Upper lobe of left lung (tissue), 4 donors: ENCODE measurements at regions not wholly inside any gene's neighbourhood (a gene's known extent, or its start where the extent isn't known, plus 50 kb on each side); places are given as distances from the start of the nearest gene placed in this dataset.

ENCODE experiments used
- POLR2A ChIP-seq, 4 donors: fragments of 450-650 bp; IDR thresholded peaks; one replicate each; pipeline ENCODE4 v1.5.1; 2016 to 2017; ENCODE audit warnings: antibody characterized with exemption in 4 of 4, mild to moderate bottlenecking in 2 of 4
- POLR2AphosphoS5 ChIP-seq, 2 donors: sonication (generic); formaldehyde crosslinking; IDR thresholded peaks; one replicate each; pipeline ENCODE4 v1.5.1; 2017; ENCODE audit warnings: antibody characterized with exemption in 2 of 2
- TF ChIP-seq, protein P1 (sequence below), 6 experiments: fragments of 450-650 bp in 4 of 6; fragments of 200-600 bp in 2 of 6; sonication (generic) in 2 of 6; IDR thresholded peaks; one replicate each; pipeline ENCODE4 v1.5.1; 2016 to 2019; ENCODE audit warnings: antibody characterized with exemption in 6 of 6

DNA sequence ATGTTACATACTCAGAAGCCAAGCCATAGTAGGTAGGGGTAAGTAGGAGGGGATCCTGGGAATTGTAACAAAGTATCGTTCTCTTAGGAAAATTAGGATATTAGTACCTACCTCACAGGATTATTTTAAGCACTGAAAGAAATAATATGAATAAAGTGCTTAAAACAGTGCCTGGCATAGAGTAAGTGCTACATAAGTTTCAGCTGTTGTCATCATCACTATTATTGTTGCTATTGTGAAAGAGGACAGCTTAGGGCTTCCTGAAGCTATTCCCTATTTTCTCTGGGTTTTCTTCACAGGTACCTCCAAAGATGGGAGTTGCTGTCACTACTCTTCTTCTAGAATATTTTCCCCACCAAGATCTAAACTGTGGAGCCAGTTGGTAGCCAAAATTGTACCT, 443.7 kb upstream of the FGF16 start:
- TF ChIP-seq, protein P1, sequence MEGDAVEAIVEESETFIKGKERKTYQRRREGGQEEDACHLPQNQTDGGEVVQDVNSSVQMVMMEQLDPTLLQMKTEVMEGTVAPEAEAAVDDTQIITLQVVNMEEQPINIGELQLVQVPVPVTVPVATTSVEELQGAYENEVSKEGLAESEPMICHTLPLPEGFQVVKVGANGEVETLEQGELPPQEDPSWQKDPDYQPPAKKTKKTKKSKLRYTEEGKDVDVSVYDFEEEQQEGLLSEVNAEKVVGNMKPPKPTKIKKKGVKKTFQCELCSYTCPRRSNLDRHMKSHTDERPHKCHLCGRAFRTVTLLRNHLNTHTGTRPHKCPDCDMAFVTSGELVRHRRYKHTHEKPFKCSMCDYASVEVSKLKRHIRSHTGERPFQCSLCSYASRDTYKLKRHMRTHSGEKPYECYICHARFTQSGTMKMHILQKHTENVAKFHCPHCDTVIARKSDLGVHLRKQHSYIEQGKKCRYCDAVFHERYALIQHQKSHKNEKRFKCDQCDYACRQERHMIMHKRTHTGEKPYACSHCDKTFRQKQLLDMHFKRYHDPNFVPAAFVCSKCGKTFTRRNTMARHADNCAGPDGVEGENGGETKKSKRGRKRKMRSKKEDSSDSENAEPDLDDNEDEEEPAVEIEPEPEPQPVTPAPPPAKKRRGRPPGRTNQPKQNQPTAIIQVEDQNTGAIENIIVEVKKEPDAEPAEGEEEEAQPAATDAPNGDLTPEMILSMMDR (IDR thresholded peaks at IDR 0.05), result no peak
- TF ChIP-seq POLR2A (IDR thresholded peaks at IDR 0.05) (no peak), POLR2AphosphoS5 (IDR thresholded peaks at IDR 0.05) (no peak)
